ENCODE measurements at regions not wholly inside any gene's neighbourhood (a gene's known extent, or its start where the extent isn't known, plus 50 kb on each side); places are given as distances from the start of the nearest gene placed in this dataset.
"Not testable (repeated sequence)": the region's sequence is repeated elsewhere in the genome, so short reads cannot be mapped to it uniquely, and the experiment has no call there.

DNA sequence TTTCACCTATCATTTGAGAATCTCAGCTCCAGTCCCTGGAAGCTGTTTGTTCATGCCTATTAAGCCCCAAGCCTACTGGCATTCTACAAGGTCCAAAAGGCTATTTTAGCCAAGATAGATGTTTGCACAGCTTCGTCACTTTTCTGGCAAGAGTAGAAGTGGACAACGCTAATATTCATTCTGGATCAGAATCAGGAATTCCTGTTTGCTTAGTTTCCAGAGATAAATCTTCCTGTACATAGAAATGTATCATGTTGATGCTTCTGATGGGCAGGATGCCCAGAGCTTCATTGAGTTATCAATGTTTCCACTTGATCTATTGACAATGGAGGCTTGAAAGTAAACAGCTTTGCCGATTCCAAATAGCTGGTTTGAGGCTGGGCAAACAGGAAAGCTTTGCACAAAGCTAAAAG is 260.7 kb upstream of the CA10 start:
- DNase-seq, result peak in 8 of 51 donors; percentile 1 to 28 (median 5)

GRCh38 chr17:52410781-52411180 is 252.3 kb upstream of the CA10 start:
- DNase-seq, result no peak

GRCh38 chr17:52409222-52409621 is 250.7 kb upstream of the CA10 start:
- DNase-seq, result not testable (repeated sequence)

DNA sequence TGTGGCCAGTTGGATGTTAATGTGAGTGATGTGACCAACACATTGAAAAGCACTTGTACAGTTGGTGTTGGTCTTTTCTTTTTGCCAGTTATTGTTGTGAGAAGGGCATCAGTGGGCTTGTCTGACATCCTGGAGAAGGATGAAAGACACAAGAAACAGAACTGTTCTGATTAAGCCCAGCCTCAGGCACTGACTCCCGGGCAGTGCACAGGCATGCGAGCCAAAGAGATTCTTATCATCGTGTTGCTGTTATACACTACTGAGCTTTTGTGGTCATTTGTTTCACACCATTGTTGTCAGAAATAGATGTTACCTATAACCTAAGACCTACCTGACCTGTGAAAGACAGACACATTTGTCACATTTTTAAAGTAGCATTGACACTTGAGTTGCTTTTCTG is 236.8 kb upstream of the CA10 start:
- DNase-seq, result no peak

GRCh38 chr17:52390422-52390821 is 231.9 kb upstream of the CA10 start:
- DNase-seq, result no peak

- DNase-seq, result no peak
These were observed 231.1 kb upstream of the CA10 start for GRCh38 chr17:52389632-52390031.

GRCh38 chr17:52388941-52389340 is 230.4 kb upstream of the CA10 start:
- DNase-seq, result no peak

GRCh38 chr17:52384695-52385094 is 226.2 kb upstream of the CA10 start:
- no peak for DNase-seq

DNA sequence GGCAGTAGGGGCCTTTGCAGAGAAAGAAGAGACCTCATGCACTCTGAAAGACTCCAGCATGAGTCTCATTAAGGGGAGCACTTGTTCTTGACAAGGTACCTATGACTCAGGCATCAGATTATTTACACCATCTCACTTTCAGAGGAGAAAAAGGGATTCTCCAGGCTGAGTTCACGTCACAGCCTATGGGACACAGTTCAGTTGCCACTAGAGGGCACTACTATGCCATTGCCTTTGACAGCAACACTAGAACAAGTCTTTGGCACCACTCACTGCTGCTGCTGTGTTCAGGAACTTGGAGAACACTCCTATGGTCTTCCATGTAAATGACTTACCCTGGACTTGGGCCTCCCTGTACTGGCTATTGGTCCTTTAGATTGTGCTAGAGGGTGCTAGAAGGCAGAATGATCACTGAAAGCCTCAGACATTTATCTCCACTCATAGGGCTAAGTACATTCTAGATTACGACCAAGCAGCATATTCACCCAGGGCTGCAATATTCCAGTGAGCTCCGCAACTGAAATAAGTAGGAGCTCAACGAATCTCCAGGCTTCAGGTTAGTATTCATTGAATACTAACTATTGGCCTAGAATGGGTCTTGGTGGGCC is 225.1 kb upstream of the CA10 start:
- peak in 28 of 51 donors; percentile 4 to 64 (median 38) for DNase-seq

DNA sequence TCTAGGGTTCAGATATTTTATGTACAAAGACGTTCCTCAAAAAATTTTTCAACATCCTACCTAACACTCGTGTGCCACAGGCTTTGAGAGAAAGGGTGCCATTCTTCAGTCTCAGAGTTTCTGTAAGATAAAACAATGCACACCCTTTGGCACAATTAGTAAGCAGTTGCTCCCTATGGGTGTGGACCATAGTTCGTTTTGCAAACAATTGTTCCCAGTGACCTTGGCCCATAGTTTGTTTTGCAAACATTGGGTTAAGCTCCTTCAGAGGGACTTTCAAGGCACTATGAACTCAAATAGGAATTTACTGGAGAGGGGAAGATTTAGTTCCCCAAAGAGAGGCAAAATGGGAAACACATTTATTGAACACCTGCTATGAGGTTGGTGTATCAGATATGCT is 220.3 kb upstream of the CA10 start:
- no peak for DNase-seq

- no peak for DNase-seq
These were observed 217.6 kb upstream of the CA10 start for GRCh38 chr17:52376137-52376536.

DNA sequence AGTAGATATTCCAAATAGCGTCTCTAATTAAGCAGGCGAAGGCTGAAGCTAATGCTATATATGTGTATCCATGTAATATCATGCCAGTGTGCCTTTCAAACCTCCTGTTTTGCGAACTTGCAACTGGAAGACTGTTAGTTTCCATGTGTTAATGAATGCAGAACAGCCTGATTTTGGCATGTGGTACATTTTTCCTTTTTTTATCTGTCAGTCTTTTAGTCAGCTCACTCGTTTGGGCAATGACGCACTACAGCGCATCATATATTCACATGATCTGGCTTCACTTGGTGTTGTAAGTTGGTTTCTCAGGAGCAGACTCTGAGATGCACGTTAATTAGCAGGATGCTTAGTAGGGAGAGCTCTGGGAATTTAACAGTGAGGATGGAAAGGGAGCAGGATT is 210.4 kb upstream of the CA10 start:
- no peak for DNase-seq

DNA sequence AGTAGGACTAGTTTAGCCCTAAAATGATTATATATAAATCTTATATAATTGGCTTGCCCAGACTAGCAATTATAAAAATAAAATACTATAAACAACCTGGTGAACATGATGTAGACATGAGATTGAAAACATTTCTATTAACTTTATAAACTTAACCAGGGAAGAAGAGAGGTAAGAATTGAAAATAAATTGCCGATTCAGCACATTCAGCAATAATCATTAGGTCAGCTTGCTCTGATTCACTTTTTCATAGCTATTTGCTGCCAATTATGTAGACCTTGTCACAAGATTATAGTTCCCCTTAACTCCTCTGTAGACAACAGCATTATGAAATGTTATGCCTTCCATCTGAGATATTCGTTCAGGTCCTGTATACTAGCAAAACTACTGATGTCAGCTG is 199.3 kb upstream of the CA10 start:
- no peak for DNase-seq

DNA sequence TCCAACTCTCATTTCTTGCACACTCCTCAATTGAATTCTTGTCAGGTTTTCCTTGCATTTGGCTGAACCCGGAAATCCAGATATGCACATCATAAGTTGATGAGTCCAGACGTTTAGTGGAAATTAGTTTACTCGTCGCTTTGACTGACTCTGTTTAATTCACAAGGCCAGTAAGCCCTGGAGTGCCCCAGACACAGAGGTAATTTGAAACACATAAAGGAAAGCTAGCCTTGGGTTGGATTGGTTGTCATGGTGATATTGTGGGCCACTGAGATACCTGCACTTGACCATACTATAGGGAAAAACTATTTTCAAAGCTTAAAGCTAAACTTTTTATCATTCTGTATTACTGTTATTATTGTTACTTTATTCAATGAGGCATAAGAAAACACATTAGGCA is 178.3 kb upstream of the CA10 start:
- no peak for DNase-seq

DNA sequence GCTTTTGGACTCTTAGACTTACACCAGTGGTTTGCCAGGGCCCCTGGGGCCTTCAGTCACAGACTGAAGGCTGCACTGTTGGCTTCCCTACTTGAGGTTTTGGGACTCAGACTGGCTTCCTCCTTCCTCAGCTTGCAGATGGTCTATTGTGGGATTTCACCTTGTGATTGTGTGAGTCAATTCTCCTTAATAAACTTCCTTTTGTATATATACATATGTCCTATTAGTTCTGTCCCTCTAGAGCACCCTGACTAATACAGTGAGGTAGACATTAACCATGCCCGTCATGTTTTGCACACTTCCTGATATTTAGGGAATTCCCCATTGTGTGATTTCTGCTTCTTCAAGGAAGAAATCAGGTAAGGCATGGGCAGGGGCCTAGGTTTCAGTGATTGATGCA is 147.8 kb upstream of the CA10 start:
- no peak for DNase-seq

DNA sequence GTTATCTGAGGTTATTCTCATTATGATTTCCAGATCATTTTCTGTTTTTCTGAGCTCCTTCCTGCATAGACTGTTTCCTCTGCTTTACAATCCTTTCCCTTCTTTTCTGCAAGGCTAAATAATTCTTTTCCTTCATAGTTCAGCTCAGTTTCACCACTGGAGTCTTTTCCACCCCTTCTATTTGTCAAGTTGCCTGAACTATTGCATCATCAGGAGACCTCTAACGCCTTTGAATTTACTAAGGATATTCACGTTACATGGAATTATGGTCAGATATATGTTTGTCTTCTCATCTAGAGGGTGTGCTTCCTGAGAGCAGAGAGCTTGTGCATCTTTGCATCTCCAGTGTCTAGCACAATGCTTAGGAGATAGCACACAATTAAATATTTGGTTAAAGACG is 140.4 kb upstream of the CA10 start:
- DNase-seq, result no peak

DNA sequence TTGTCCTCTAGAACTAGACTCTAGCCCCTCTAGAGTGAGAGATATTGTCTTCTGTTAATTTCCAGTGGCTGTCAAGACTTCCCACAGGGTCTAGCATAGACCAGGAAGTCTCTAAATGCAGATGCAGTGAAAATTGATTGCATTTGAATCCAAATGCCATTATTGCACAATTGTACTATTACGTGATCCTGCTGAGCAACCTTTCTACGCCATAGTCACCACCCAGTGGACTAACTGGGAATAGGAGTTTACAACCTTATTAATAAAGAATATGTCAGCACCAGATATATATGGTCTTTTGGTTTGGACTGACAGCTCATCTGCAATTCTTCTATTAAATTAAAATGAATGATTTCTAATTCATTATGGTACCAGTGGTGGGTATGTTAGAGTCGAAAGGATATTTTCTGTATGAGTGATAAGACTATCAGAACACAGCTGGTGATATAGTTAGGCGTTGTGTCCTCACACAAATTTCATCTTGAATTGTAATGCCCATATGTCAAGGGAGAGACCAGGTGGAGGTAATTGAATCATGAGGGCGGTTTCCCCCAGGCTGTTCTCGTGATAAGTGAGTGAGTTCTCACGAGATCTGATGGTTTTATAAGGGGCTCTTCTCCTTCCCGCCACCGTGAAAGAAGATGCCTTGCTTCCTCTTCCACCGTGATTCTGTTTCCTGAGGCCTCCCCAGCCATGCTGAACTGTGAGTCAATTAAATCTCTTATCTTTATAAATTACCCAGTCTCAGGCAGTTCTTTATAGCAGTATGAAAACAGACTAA is 138.9 kb upstream of the CA10 start:
- no peak for DNase-seq

DNA sequence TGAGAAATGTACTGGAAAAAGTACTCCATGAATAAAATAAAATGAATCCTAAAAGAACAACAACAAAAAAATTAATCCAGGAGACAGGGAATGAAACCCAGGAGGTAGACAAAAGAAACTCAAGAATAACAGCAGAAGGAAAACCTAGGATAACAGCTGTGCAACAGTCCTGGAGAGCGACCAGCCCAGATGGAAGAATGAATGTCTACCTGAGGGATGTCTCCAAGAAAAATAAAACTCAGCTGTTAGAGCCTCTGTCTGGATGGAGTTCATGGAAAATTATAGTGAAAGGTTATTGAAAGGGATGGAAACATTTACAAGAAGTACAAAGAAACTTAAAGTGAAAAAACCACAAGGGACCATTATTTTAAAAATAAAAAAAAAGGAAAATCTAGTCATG is 135.8 kb upstream of the CA10 start:
- no peak for DNase-seq

DNA sequence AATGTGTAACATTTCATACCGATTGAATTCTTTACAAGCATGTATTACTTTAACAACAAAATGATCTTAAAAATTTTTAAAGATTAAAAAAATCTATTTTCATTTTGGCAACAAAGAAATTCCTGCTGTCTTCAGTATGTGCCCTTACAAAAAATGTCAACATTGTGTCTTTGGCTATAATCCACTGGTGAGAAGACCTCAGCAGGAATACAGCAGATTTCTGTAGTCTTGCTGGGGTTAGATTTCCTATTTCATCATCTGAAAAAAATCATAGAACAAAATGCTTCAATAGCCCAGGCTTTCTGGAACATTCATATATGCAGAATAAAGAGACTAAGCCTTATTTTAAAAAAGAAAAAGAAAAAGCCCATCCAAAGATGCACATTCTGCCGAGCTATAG is 129.1 kb upstream of the CA10 start:
- DNase-seq, result no peak

- no peak for DNase-seq
These were observed 125.4 kb upstream of the CA10 start for GRCh38 chr17:52283872-52284271.

- DNase-seq, result no peak
These were observed 118.0 kb upstream of the CA10 start for GRCh38 chr17:52276381-52277008.

DNA sequence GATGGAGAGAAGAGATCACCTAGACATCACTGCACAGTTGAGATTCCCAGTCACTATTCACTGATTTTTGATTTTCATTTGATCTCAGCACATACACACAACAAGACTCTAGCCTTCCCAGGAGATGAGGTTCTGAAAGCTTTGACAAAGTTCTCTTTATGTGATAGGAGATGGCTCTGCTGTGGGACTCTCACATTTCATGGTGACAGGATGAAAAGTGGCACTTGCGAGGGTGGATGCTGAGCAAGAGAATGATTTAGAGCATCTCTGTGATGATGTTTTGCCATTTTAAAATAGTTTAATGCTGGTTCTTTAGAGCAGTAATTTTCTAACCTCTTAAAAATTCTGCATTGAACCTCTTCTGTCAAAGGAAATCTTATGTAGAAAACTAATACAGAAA is 113.3 kb upstream of the CA10 start:
- no peak for DNase-seq

- DNase-seq, result no peak
These were observed 96.8 kb upstream of the CA10 start for GRCh38 chr17:52255347-52255746.
